ENCODE measurements at regions not wholly inside any gene's neighbourhood (a gene's known extent, or its start where the extent isn't known, plus 50 kb on each side); places are given as distances from the start of the nearest gene placed in this dataset.

- TF ChIP-seq GABPB1 (CRISPR knock-in tag; IDR thresholded peaks at IDR 0.05) (no peak), HNRNPH1 (optimal IDR thresholded peaks at IDR 0.05; ENCODE audit: low read depth, low read length) (no peak)
- TF ChIP-seq, protein P1, sequence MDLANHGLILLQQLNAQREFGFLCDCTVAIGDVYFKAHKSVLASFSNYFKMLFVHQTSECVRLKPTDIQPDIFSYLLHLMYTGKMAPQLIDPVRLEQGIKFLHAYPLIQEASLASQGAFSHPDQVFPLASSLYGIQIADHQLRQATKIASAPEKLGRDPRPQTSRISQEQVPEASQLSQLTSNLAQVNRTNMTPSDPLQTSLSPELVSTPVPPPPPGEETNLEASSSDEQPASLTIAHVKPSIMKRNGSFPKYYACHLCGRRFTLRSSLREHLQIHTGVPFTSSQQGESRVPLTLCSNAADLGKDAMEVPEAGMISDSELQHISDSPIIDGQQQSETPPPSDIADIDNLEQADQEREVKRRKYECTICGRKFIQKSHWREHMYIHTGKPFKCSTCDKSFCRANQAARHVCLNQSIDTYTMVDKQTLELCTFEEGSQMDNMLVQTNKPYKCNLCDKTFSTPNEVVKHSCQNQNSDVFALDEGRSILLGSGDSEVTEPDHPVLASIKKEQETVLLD (IDR thresholded peaks at IDR 0.05), result no peak
- TF ChIP-seq, protein P2, sequence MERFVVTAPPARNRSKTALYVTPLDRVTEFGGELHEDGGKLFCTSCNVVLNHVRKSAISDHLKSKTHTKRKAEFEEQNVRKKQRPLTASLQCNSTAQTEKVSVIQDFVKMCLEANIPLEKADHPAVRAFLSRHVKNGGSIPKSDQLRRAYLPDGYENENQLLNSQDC (CRISPR knock-in tag; IDR thresholded peaks at IDR 0.05), result no peak
These were observed 1241.8 kb upstream of the GOT2 start (continued) for GRCh38 chr16:59975953-59976352.

DNA sequence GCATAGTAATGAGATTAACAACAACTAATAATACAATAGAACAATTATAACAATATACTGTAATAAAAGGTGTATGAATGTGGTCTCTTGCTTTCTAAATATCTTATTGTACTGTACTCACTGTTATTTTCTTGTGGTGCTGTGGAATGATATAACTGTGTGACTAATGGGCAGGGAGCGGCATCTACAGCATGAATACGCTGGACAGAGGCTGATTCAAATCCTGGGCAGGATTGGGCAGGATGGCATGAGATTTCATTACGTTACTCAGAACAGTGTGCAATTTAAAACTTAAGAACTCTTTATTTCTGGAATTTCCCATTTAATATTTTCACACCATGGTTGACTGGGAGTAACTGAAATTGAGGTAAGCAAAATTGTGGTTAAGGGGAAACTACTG is 1239.8 kb upstream of the GOT2 start:
- ChIA-PET POLR2A (no interaction called here), CTCF (ENCODE audit: low intra/inter-chr PET ratio) (no interaction called here)
- no peak for DNase-seq (ENCODE audit: extremely low read depth in 1 of 4, low spot score in 3 of 4)
- intact Hi-C loops (cut with micrococcal nuclease) (no loop called here), in situ Hi-C loops (cut with MboI) (no loop called here)
- WGBS (ENCODE audit: insufficient coverage, low coverage, missing lambda C conversion rate), result 0% methylated on average over 3 of the region's 3 CpGs
- no peak for FAIRE-seq
- H3K4me3 ChIP-seq, result no peak overlapping the region
- no peak for ATAC-seq
- BruUV-seq (replicated peaks), result no TSS peak
- H2AFZ ChIP-seq (ENCODE audit: low read depth, low read length), result no peak overlapping the region
- no peaks in the 10 kb centered on the region for H3K4me1 ChIP-seq (replicated peaks in 1 of 2; ENCODE audit: control insufficient read depth in 2 of 2, insufficient read depth in 2 of 2, low read length in 2 of 2)
- no peaks in the 10 kb centered on the region for H3K36me3 ChIP-seq (ENCODE audit: control insufficient read depth, insufficient read depth, low read length)
- H3K27ac ChIP-seq (ENCODE audit: extremely low read depth, low read depth, low read length), result no peak overlapping the region
- no peaks in the 10 kb centered on the region for H3K9me1 ChIP-seq (ENCODE audit: control insufficient read depth, insufficient read depth, low read length)
- TF ChIP-seq FOXP1 (CRISPR knock-in tag; IDR thresholded peaks at IDR 0.05) (no peak), HDAC2 (IDR thresholded peaks at IDR 0.05) (no peak), ZNF407 (IDR thresholded peaks at IDR 0.05; ENCODE audit: low read depth) (no peak), RUNX1 (IDR thresholded peaks at IDR 0.05; ENCODE audit: low read depth) (no peak), KDM1A (IDR thresholded peaks at IDR 0.05) (no peak), ZNF175 (CRISPR knock-in tag; IDR thresholded peaks at IDR 0.05; ENCODE audit: low read depth) (no peak)
- no peaks in the 10 kb centered on the region for H4K20me1 ChIP-seq (replicated peaks; ENCODE audit: control insufficient read depth, insufficient read depth, low read length)
- H3K9me3 ChIP-seq (replicated peaks; ENCODE audit: control insufficient read depth, insufficient read depth, low read depth, low read length), result no peaks in the 10 kb centered on the region
- no peak overlapping the region for H3K4me2 ChIP-seq (ENCODE audit: insufficient read depth, low read length)
- no peak overlapping the region for H3K9ac ChIP-seq (ENCODE audit: insufficient read depth in 1 of 2, low read depth in 2 of 2, low read length in 2 of 2)
- H3K27me3 ChIP-seq (ENCODE audit: control insufficient read depth in 2 of 2, insufficient read depth in 2 of 2, low read length in 2 of 2), result no peaks in the 10 kb centered on the region
- H3K79me2 ChIP-seq (ENCODE audit: control insufficient read depth, insufficient read depth, low read length), result no peaks in the 10 kb centered on the region
